Activated CD8-positive, alpha-beta memory T cell treated with anti-CD3 and anti-CD28 coated beads, Interleukin-2, amount 10 ng/mL, durations not matched to agents 7 days and 5 days (primary cell): ENCODE measurements at regions not wholly inside any gene's neighbourhood (a gene's known extent, or its start where the extent isn't known, plus 50 kb on each side); places are given as distances from the start of the nearest gene placed in this dataset.

Source experiments
- ATAC-seq: fragments of 150-1000 bp; cut with Tn5 transposase; one replicate; pipeline ENCODE4 v1.10.0; 2021; ENCODE audit warnings: moderate library complexity
- CTCF ChIA-PET: fragments of 350-600 bp; sonication (Branson Sonifier 250); formaldehyde crosslinking; loops from one replicate; lab custom pipeline; 2021; ENCODE audit warnings: antibody characterized with exemption; lab: Charles Lee
- DNase-seq: peaks from one replicate; pipeline ENCODE4 v3.0.0-alpha.2; 2020
- H3K27ac Mint-ChIP-seq: one replicate; pipeline ENCODE4 v1.8.0; 2021; ENCODE audit warnings: mild to moderate bottlenecking, mixed read lengths
- H3K27me3 Mint-ChIP-seq: one replicate; pipeline ENCODE4 v1.8.0; 2021; ENCODE audit warnings: mixed read lengths
- H3K36me3 Mint-ChIP-seq: one replicate; pipeline ENCODE4 v1.8.0; 2021; ENCODE audit warnings: mild to moderate bottlenecking, mixed read lengths
- H3K4me1 Mint-ChIP-seq: one replicate; pipeline ENCODE4 v1.8.0; 2021; ENCODE audit warnings: mixed read lengths
- H3K4me3 Mint-ChIP-seq: one replicate; pipeline ENCODE4 v1.8.0; 2021; ENCODE audit warnings: mild to moderate bottlenecking, moderate library complexity, mixed read lengths
- H3K9me3 Mint-ChIP-seq: one replicate; pipeline ENCODE4 v1.8.0; 2022; ENCODE audit warnings: low read depth, mixed read lengths

GRCh38 chr2:60025496-60025895 lies 528.0 kb downstream of the BCL11A start:
- CTCF ChIA-PET = no interaction called here
- no peak for ATAC-seq
- Mint-ChIP-seq H3K4me1 (no peaks in the 10 kb centered on the region), H3K27me3 (no peaks in the 10 kb centered on the region), H3K9me3 (peaks cover 3% of the 10 kb centered on the region), H3K36me3 (no peaks in the 10 kb centered on the region), H3K4me3 (no peak overlapping the region), H3K27ac (no peak overlapping the region)
- no peak for DNase-seq

- Mint-ChIP-seq H3K4me3 (no peak overlapping the region), H3K36me3 (no peaks in the 10 kb centered on the region), H3K27ac (no peak overlapping the region), H3K27me3 (no peaks in the 10 kb centered on the region), H3K4me1 (no peaks in the 10 kb centered on the region), H3K9me3 (no peaks in the 10 kb centered on the region)
- ATAC-seq = no peak
- DNase-seq = no peak
- CTCF ChIA-PET = no interaction called here
Observed at GRCh38 chr2:60023256-60023985, 530.0 kb downstream of the BCL11A start.

GRCh38 chr2:60007671-60008070 lies 545.8 kb downstream of the BCL11A start:
- Mint-ChIP-seq H3K27ac (no peak overlapping the region), H3K36me3 (no peaks in the 10 kb centered on the region), H3K9me3 (no peaks in the 10 kb centered on the region), H3K27me3 (no peaks in the 10 kb centered on the region), H3K4me3 (no peak overlapping the region), H3K4me1 (no peaks in the 10 kb centered on the region)
- CTCF ChIA-PET = no interaction called here
- ATAC-seq (no peak), DNase-seq (no peak)

GRCh38 chr2:60003076-60003475 lies 550.4 kb downstream of the BCL11A start:
- no peak for ATAC-seq
- H3K27me3 Mint-ChIP-seq = no peaks in the 10 kb centered on the region
- H3K9me3 Mint-ChIP-seq = no peaks in the 10 kb centered on the region
- no peaks in the 10 kb centered on the region for H3K4me1 Mint-ChIP-seq
- CTCF ChIA-PET = no interaction called here
- H3K36me3 Mint-ChIP-seq = no peaks in the 10 kb centered on the region
- DNase-seq = no peak
- H3K27ac Mint-ChIP-seq = no peak overlapping the region
- no peak overlapping the region for H3K4me3 Mint-ChIP-seq

GRCh38 chr2:60002183-60002867 lies 551.1 kb downstream of the BCL11A start:
- no peaks in the 10 kb centered on the region for H3K36me3 Mint-ChIP-seq
- DNase-seq = no peak
- no peaks in the 10 kb centered on the region for H3K4me1 Mint-ChIP-seq
- no peak overlapping the region for H3K4me3 Mint-ChIP-seq
- no peak for ATAC-seq
- no peak overlapping the region for H3K27ac Mint-ChIP-seq
- no peaks in the 10 kb centered on the region for H3K9me3 Mint-ChIP-seq
- H3K27me3 Mint-ChIP-seq = no peaks in the 10 kb centered on the region
- CTCF ChIA-PET = no interaction called here

- H3K4me1 Mint-ChIP-seq = no peaks in the 10 kb centered on the region
- DNase-seq (no peak), ATAC-seq (no peak)
- no peaks in the 10 kb centered on the region for H3K36me3 Mint-ChIP-seq
- no peak overlapping the region for H3K27ac Mint-ChIP-seq
- no peak overlapping the region for H3K4me3 Mint-ChIP-seq
- CTCF ChIA-PET = no interaction called here
- H3K27me3 Mint-ChIP-seq = no peaks in the 10 kb centered on the region
- no peaks in the 10 kb centered on the region for H3K9me3 Mint-ChIP-seq
Observed at GRCh38 chr2:60000686-60001085, 552.8 kb downstream of the BCL11A start.

GRCh38 chr2:59998324-59998723 lies 555.1 kb downstream of the BCL11A start:
- ATAC-seq (no peak), DNase-seq (no peak)
- Mint-ChIP-seq H3K36me3 (no peaks in the 10 kb centered on the region), H3K4me3 (no peak overlapping the region), H3K4me1 (no peaks in the 10 kb centered on the region), H3K27me3 (no peaks in the 10 kb centered on the region), H3K9me3 (no peaks in the 10 kb centered on the region), H3K27ac (no peak overlapping the region)
- CTCF ChIA-PET = no interaction called here

GRCh38 chr2:59997371-59997770 lies 556.1 kb downstream of the BCL11A start:
- H3K9me3 Mint-ChIP-seq = no peaks in the 10 kb centered on the region

GRCh38 chr2:59996855-59997254 lies 556.6 kb downstream of the BCL11A start:
- no peaks in the 10 kb centered on the region for H3K4me1 Mint-ChIP-seq
- CTCF ChIA-PET = no interaction called here
- no peaks in the 10 kb centered on the region for H3K36me3 Mint-ChIP-seq
- no peak overlapping the region for H3K27ac Mint-ChIP-seq
- no peaks in the 10 kb centered on the region for H3K9me3 Mint-ChIP-seq
- no peak for ATAC-seq
- H3K4me3 Mint-ChIP-seq = no peak overlapping the region
- H3K27me3 Mint-ChIP-seq = no peaks in the 10 kb centered on the region
- DNase-seq = no peak

More at GRCh38 chr2:59997371-59997770, 556.1 kb downstream of the BCL11A start:
- Mint-ChIP-seq H3K36me3 (no peaks in the 10 kb centered on the region), H3K27ac (no peak overlapping the region), H3K27me3 (no peaks in the 10 kb centered on the region), H3K4me3 (no peak overlapping the region), H3K4me1 (no peaks in the 10 kb centered on the region)
- ATAC-seq = no peak
- CTCF ChIA-PET = no interaction called here
- DNase-seq = no peak

- Mint-ChIP-seq H3K27ac (no peak overlapping the region), H3K9me3 (no peaks in the 10 kb centered on the region), H3K36me3 (no peaks in the 10 kb centered on the region), H3K27me3 (no peaks in the 10 kb centered on the region), H3K4me1 (no peaks in the 10 kb centered on the region), H3K4me3 (no peak overlapping the region)
- no peak for DNase-seq
- ATAC-seq = no peak
- CTCF ChIA-PET = no interaction called here
Observed at GRCh38 chr2:59993726-59994125, 559.7 kb downstream of the BCL11A start.

- Mint-ChIP-seq H3K27ac (no peak overlapping the region), H3K4me3 (no peak overlapping the region), H3K9me3 (no peaks in the 10 kb centered on the region), H3K27me3 (no peaks in the 10 kb centered on the region), H3K4me1 (no peaks in the 10 kb centered on the region), H3K36me3 (no peaks in the 10 kb centered on the region)
- CTCF ChIA-PET = no interaction called here
- ATAC-seq (no peak), DNase-seq (no peak)
Observed at GRCh38 chr2:59988341-59988740, 565.1 kb downstream of the BCL11A start.

- CTCF ChIA-PET = no interaction called here
- Mint-ChIP-seq H3K36me3 (no peaks in the 10 kb centered on the region), H3K9me3 (no peaks in the 10 kb centered on the region), H3K4me3 (no peak overlapping the region), H3K27me3 (no peaks in the 10 kb centered on the region), H3K4me1 (no peaks in the 10 kb centered on the region), H3K27ac (no peak overlapping the region)
- DNase-seq (no peak), ATAC-seq (no peak)
Observed at GRCh38 chr2:59986511-59986910, 566.9 kb downstream of the BCL11A start.

- H3K4me1 Mint-ChIP-seq = no peaks in the 10 kb centered on the region
- H3K36me3 Mint-ChIP-seq = no peaks in the 10 kb centered on the region
- no peaks in the 10 kb centered on the region for H3K27me3 Mint-ChIP-seq
- H3K9me3 Mint-ChIP-seq = no peaks in the 10 kb centered on the region
- ATAC-seq = no peak
- no peak overlapping the region for H3K4me3 Mint-ChIP-seq
- CTCF ChIA-PET = no interaction called here
- H3K27ac Mint-ChIP-seq = no peak overlapping the region
- no peak for DNase-seq
Observed at GRCh38 chr2:59985923-59986322, 567.5 kb downstream of the BCL11A start.

GRCh38 chr2:59974051-59974766 lies 579.2 kb downstream of the BCL11A start:
- Mint-ChIP-seq H3K4me3 (no peak overlapping the region), H3K9me3 (no peaks in the 10 kb centered on the region), H3K27ac (no peak overlapping the region), H3K27me3 (no peaks in the 10 kb centered on the region), H3K36me3 (no peaks in the 10 kb centered on the region), H3K4me1 (no peaks in the 10 kb centered on the region)
- no peak for ATAC-seq
- CTCF ChIA-PET = no interaction called here
- DNase-seq = no peak
